WTC11 (cell line): ENCODE measurements at regions not wholly inside any gene's neighbourhood (a gene's known extent, or its start where the extent isn't known, plus 50 kb on each side); places are given as distances from the start of the nearest gene placed in this dataset.

Experiments used
- ATAC-seq: fragments of 200-7000 bp; cut with Tn5 transposase; 2 replicates; pipeline ENCODE4 v1.10.0; 2021; ENCODE audit warnings: mild to moderate bottlenecking, moderate library complexity
- CTCF ChIA-PET: fragments of 300-600 bp; sonication (Branson Sonifier 250); formaldehyde crosslinking; loops from one replicate; lab custom pipeline; 2021; ENCODE audit warnings: antibody characterized with exemption; lab: Charles Lee
- POLR2A ChIA-PET: fragments of 350-600 bp; sonication (Branson Sonifier 250); formaldehyde crosslinking; loops from one replicate; lab custom pipeline; 2021; ENCODE audit warnings: antibody characterized with exemption; lab: Charles Lee
- DNase-seq: peaks from one replicate; pipeline ENCODE4 v3.0.0; 2021; ENCODE audit warnings: low spot score
- H3K27ac Mint-ChIP-seq: 2 replicates; pipeline ENCODE4 v1.8.0; 2021; ENCODE audit warnings: mixed read lengths
- H3K27me3 Mint-ChIP-seq: 2 replicates; pipeline ENCODE4 v1.8.0; 2021; ENCODE audit warnings: low read depth, mild to moderate bottlenecking, moderate library complexity, mixed read lengths
- H3K36me3 Mint-ChIP-seq: 2 replicates; pipeline ENCODE4 v1.8.0; 2021; ENCODE audit warnings: mixed read lengths
- H3K4me1 Mint-ChIP-seq: 2 replicates; pipeline ENCODE4 v1.8.0; 2022; ENCODE audit warnings: mixed read lengths
- H3K4me3 Mint-ChIP-seq: 2 replicates; pipeline ENCODE4 v1.8.0; 2021; ENCODE audit warnings: mild to moderate bottlenecking, moderate library complexity, mixed read lengths
- H3K9me3 Mint-ChIP-seq: 2 replicates; pipeline ENCODE4 v1.8.0; 2021; ENCODE audit warnings: mixed read lengths
- ATF1 ChIP-seq: sonication (generic); formaldehyde crosslinking; IDR thresholded peaks from 2 replicates; pipeline ENCODE4 v1.8.1; 2023; ENCODE audit warnings: mild to moderate bottlenecking, moderate library complexity, missing genetic modification reagents
- CBFB ChIP-seq: sonication (generic); formaldehyde crosslinking; IDR thresholded peaks from 2 replicates; pipeline ENCODE4 v1.8.1; 2022; ENCODE audit warnings: mild to moderate bottlenecking, low read depth, missing genetic modification reagents
- CREB1 ChIP-seq: sonication (generic); formaldehyde crosslinking; IDR thresholded peaks from 2 replicates; pipeline ENCODE4 v1.8.0; 2023; ENCODE audit warnings: mild to moderate bottlenecking, missing genetic modification reagents
- ELF4 ChIP-seq: sonication (generic); formaldehyde crosslinking; IDR thresholded peaks from 2 replicates; pipeline ENCODE4 v1.8.1; 2022; ENCODE audit warnings: low read depth, mild to moderate bottlenecking, moderate library complexity, missing genetic modification reagents
- FOXK1 ChIP-seq: sonication (generic); formaldehyde crosslinking; IDR thresholded peaks from 2 replicates; pipeline ENCODE4 v1.8.0; 2022; ENCODE audit warnings: mild to moderate bottlenecking, moderate library complexity, missing genetic modification reagents
- FOXP4 ChIP-seq: sonication (generic); formaldehyde crosslinking; IDR thresholded peaks from 2 replicates; pipeline ENCODE4 v1.8.0; 2022; ENCODE audit warnings: mild to moderate bottlenecking, missing genetic modification reagents
- JUN ChIP-seq: sonication (generic); formaldehyde crosslinking; IDR thresholded peaks from 2 replicates; pipeline ENCODE4 v1.8.0; 2023; ENCODE audit warnings: mild to moderate bottlenecking, missing genetic modification reagents
- NR2C2 ChIP-seq: sonication (generic); formaldehyde crosslinking; IDR thresholded peaks from 2 replicates; pipeline ENCODE4 v1.8.0; 2022; ENCODE audit warnings: mild to moderate bottlenecking, missing genetic modification reagents
- RELA ChIP-seq: sonication (generic); formaldehyde crosslinking; IDR thresholded peaks from 2 replicates; pipeline ENCODE4 v1.8.1; 2022; ENCODE audit warnings: missing genetic modification reagents, mild to moderate bottlenecking, borderline replicate concordance
- RORB ChIP-seq: fragments of 250-450 bp; sonication (Bioruptor Pico); IDR thresholded peaks from 2 replicates; pipeline ENCODE4 v1.9.0; 2021; ENCODE audit warnings: mild to moderate bottlenecking
- ZMAT4 ChIP-seq: fragments of 250-450 bp; sonication (Bioruptor Pico); IDR thresholded peaks from 2 replicates; pipeline ENCODE4 v1.9.0; 2021; ENCODE audit warnings: mild to moderate bottlenecking
- ZNF121 ChIP-seq: sonication (generic); formaldehyde crosslinking; IDR thresholded peaks from 2 replicates; pipeline ENCODE4 v1.8.0; 2023; ENCODE audit warnings: missing genetic modification reagents
- ZNF317 ChIP-seq: sonication (generic); formaldehyde crosslinking; IDR thresholded peaks from 2 replicates; pipeline ENCODE4 v1.8.1; 2023; ENCODE audit warnings: low read depth, mild to moderate bottlenecking, moderate library complexity, missing genetic modification reagents, borderline replicate concordance
- ZNF396 ChIP-seq: fragments of 250-450 bp; sonication (Bioruptor Pico); IDR thresholded peaks from 2 replicates; pipeline ENCODE4 v1.8.0; 2021; ENCODE audit warnings: mild to moderate bottlenecking, moderate library complexity, borderline replicate concordance
- ZNF532 ChIP-seq: fragments of 250-450 bp; sonication (Bioruptor Pico); IDR thresholded peaks from 2 replicates; pipeline ENCODE4 v1.9.0; 2021; ENCODE audit warnings: mild to moderate bottlenecking, borderline replicate concordance
- TF ChIP-seq, protein P1 (sequence below): sonication (generic); formaldehyde crosslinking; IDR thresholded peaks from 2 replicates; pipeline ENCODE4 v1.8.0; 2022; ENCODE audit warnings: mild to moderate bottlenecking, missing genetic modification reagents
- TF ChIP-seq, protein P2 (sequence below): fragments of 250-450 bp; sonication (Bioruptor Pico); conservative IDR thresholded peaks from 2 replicates; pipeline ENCODE4 v1.9.0; 2021; ENCODE audit warnings: mild to moderate bottlenecking
- TF ChIP-seq, protein P3 (sequence below): sonication (generic); formaldehyde crosslinking; IDR thresholded peaks from 2 replicates; pipeline ENCODE4 v1.8.0; 2023; ENCODE audit warnings: mild to moderate bottlenecking, missing genetic modification reagents
- TF ChIP-seq, protein P4 (sequence below): sonication (generic); formaldehyde crosslinking; IDR thresholded peaks from 2 replicates; pipeline ENCODE4 v1.8.1; 2023; ENCODE audit warnings: mild to moderate bottlenecking, missing genetic modification reagents

GRCh38 chrX:118211891-118212816 lies 95.5 kb upstream of the KLHL13 start (continued):
- TF ChIP-seq CREB1, result no peak
- no peak for TF ChIP-seq ZNF532

DNA sequence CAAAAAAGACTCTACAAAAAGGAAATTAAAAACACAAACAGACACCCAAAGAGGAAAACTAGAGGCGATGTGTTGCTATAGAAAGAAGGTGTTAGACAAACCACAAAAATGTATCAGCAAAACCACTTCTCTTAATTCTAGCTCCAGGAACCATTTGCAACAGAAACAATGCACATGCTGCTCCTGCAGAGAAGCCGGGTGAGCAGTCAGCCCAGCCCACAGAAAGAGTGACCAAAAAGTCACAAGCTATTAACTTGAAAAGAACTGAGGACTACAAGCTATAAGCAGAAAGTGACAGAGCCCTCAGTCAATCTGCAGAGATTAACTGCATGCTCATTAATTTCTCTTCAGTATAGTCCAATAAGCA lies 96.2 kb upstream of the KLHL13 start:
- ChIA-PET CTCF (interaction anchor here (1.8 kb wide), 1 partner anchor 42 kb away, joined by 5 read pairs; no protein-coding TSS in a partner anchor), POLR2A (no interaction called here)
- Mint-ChIP-seq H3K36me3 (no peaks in the 10 kb centered on the region), H3K27me3 (no peaks in the 10 kb centered on the region; the same call in 1 of the 2 replicates), H3K4me1 (peaks cover 12% of the 10 kb centered on the region), H3K27ac (no peak overlapping the region), H3K9me3 (no peaks in the 10 kb centered on the region), H3K4me3 (no peak overlapping the region)
- DNase-seq, result no peak
- TF ChIP-seq ZNF121 (CRISPR knock-in tag) (no peak), ATF1 (no peak), RELA (no peak), NR2C2 (CRISPR knock-in tag) (no peak), CREB1 (no peak), CBFB (CRISPR knock-in tag) (no peak), ZNF396 (CRISPR knock-in tag) (no peak)
- TF ChIP-seq, protein P1, sequence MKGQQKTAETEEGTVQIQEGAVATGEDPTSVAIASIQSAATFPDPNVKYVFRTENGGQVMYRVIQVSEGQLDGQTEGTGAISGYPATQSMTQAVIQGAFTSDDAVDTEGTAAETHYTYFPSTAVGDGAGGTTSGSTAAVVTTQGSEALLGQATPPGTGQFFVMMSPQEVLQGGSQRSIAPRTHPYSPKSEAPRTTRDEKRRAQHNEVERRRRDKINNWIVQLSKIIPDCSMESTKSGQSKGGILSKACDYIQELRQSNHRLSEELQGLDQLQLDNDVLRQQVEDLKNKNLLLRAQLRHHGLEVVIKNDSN (CRISPR knock-in tag), result no peak
- TF ChIP-seq, protein P2, sequence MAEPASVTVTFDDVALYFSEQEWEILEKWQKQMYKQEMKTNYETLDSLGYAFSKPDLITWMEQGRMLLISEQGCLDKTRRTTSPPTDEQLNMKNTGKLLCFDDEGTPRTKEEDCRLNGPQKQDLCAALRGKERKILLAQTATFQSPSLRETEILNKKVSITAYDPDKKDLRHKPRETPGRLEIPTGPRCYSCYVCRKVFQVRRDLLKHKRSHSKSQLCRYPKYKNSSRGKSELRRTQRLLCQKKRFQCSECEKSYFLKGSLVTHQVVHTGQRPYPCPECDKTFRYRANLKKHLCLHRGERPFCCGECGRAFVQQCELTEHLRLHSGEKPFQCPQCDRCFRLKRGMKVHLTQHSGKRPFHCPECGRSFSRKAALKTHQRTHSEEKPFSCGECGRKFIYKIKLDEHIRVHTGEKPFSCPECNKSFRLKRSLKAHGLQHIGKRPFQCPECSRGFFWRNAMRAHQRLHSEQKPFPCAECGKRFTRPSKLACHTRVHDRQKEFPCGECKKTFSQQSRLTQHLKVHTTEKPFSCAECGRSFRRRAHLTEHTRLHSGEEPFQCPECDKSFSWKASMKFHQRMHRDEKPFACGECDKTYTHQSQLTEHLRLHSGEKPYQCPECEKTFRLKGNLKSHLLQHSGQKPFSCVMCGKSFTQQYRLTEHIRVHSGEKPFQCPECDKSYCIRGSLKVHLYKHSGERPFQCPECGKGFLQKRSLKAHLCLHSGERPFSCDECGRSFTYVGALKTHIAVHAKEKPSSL, result no peak
- TF ChIP-seq, protein P3, sequence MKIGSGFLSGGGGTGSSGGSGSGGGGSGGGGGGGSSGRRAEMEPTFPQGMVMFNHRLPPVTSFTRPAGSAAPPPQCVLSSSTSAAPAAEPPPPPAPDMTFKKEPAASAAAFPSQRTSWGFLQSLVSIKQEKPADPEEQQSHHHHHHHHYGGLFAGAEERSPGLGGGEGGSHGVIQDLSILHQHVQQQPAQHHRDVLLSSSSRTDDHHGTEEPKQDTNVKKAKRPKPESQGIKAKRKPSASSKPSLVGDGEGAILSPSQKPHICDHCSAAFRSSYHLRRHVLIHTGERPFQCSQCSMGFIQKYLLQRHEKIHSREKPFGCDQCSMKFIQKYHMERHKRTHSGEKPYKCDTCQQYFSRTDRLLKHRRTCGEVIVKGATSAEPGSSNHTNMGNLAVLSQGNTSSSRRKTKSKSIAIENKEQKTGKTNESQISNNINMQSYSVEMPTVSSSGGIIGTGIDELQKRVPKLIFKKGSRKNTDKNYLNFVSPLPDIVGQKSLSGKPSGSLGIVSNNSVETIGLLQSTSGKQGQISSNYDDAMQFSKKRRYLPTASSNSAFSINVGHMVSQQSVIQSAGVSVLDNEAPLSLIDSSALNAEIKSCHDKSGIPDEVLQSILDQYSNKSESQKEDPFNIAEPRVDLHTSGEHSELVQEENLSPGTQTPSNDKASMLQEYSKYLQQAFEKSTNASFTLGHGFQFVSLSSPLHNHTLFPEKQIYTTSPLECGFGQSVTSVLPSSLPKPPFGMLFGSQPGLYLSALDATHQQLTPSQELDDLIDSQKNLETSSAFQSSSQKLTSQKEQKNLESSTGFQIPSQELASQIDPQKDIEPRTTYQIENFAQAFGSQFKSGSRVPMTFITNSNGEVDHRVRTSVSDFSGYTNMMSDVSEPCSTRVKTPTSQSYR (CRISPR knock-in tag), result no peak
- ATAC-seq, result no peak

- no peak for DNase-seq
- TF ChIP-seq ZNF396 (CRISPR knock-in tag) (no peak), FOXP4 (CRISPR knock-in tag) (no peak), ZMAT4 (CRISPR knock-in tag) (no peak), ELF4 (CRISPR knock-in tag) (no peak), JUN (CRISPR knock-in tag) (no peak), RORB (CRISPR knock-in tag) (no peak), ZNF317 (CRISPR knock-in tag) (no peak), FOXK1 (no peak)
- TF ChIP-seq, protein P4, sequence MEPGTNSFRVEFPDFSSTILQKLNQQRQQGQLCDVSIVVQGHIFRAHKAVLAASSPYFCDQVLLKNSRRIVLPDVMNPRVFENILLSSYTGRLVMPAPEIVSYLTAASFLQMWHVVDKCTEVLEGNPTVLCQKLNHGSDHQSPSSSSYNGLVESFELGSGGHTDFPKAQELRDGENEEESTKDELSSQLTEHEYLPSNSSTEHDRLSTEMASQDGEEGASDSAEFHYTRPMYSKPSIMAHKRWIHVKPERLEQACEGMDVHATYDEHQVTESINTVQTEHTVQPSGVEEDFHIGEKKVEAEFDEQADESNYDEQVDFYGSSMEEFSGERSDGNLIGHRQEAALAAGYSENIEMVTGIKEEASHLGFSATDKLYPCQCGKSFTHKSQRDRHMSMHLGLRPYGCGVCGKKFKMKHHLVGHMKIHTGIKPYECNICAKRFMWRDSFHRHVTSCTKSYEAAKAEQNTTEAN (CRISPR knock-in tag), result no peak
Measured at GRCh38 chrX:118215346-118215745, 98.7 kb upstream of the KLHL13 start.

More at GRCh38 chrX:118215346-118215745, 98.7 kb upstream of the KLHL13 start:
- peaks cover 10% of the 10 kb centered on the region for H3K4me1 Mint-ChIP-seq
- no peak for ATAC-seq
- H3K27me3 Mint-ChIP-seq, result no peaks in the 10 kb centered on the region; the same call in 1 of the 2 replicates
- no peaks in the 10 kb centered on the region for H3K36me3 Mint-ChIP-seq
- POLR2A ChIA-PET, result no interaction called here
- no peaks in the 10 kb centered on the region for H3K9me3 Mint-ChIP-seq
- CTCF ChIA-PET, result no interaction called here
- no peak overlapping the region for H3K4me3 Mint-ChIP-seq
- H3K27ac Mint-ChIP-seq, result no peak overlapping the region
